ENCODE measurements at regions not wholly inside any gene's neighbourhood (a gene's known extent, or its start where the extent isn't known, plus 50 kb on each side); places are given as distances from the start of the nearest gene placed in this dataset.

DNA sequence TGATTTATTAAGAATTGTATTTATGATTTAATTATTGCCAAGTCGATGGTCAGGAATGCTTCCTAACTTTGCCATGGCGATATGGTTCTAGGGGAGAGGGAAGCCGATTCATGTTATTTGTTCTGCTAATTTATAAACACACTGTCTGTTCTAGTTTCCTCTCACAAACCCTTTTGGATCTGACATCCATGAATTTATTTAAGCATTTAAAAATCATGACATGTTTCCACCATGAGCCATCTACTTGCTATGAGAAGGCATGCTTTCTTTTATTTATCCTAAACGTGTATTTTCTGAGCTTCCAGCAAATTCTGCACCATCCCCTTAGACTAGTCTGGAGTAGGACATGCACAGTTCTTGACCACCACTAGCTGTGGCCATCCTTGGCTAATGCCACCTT, 136.6 kb upstream of the STC2 start:
- DNase-seq (no peak), ATAC-seq (no peak)
- H3K9me3 Mint-ChIP-seq, result no peaks in the 10 kb centered on the region
- TF ChIP-seq, protein P1, sequence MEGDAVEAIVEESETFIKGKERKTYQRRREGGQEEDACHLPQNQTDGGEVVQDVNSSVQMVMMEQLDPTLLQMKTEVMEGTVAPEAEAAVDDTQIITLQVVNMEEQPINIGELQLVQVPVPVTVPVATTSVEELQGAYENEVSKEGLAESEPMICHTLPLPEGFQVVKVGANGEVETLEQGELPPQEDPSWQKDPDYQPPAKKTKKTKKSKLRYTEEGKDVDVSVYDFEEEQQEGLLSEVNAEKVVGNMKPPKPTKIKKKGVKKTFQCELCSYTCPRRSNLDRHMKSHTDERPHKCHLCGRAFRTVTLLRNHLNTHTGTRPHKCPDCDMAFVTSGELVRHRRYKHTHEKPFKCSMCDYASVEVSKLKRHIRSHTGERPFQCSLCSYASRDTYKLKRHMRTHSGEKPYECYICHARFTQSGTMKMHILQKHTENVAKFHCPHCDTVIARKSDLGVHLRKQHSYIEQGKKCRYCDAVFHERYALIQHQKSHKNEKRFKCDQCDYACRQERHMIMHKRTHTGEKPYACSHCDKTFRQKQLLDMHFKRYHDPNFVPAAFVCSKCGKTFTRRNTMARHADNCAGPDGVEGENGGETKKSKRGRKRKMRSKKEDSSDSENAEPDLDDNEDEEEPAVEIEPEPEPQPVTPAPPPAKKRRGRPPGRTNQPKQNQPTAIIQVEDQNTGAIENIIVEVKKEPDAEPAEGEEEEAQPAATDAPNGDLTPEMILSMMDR (IDR thresholded peaks at IDR 0.05), result no peak
- intact Hi-C loops (cut with micrococcal nuclease), result no loop called here
- ChIA-PET POLR2A (no interaction called here), CTCF (interaction anchor here (1.3 kb wide), 1 partner anchor 14 kb away, joined by 4 read pairs; no protein-coding TSS in a partner anchor)
- H3K4me3 Mint-ChIP-seq, result no peak overlapping the region
- peaks cover 3% of the 10 kb centered on the region for H3K27me3 Mint-ChIP-seq
- no peaks in the 10 kb centered on the region for H3K36me3 Mint-ChIP-seq (ENCODE audit: low read depth)
- no peaks in the 10 kb centered on the region for H3K4me1 Mint-ChIP-seq (ENCODE audit: low read depth)
- no peak overlapping the region for H3K27ac Mint-ChIP-seq

DNA sequence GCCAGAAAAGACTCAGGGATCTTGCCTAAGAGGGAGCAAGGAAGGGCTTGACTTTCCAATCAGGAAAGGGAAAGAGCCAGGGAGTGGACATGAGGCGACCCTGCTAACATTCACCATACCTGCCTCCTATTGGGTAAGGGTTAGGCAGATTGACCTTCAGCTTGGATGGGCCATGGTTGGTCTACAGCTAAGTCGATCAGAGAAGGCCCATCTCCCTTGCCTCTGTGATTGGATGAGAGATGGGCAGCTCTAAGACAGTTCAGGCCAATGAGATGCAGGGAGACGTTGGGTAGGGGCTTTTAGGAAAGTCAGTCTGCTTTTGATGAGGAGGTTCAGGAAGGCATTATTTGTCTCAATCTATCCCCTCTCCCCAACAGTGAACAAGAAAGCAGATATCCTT, 135.0 kb upstream of the STC2 start:
- CTCF ChIA-PET, result no interaction called here
- no peak overlapping the region for H3K4me3 Mint-ChIP-seq
- H3K36me3 Mint-ChIP-seq (ENCODE audit: low read depth), result no peaks in the 10 kb centered on the region

DNA sequence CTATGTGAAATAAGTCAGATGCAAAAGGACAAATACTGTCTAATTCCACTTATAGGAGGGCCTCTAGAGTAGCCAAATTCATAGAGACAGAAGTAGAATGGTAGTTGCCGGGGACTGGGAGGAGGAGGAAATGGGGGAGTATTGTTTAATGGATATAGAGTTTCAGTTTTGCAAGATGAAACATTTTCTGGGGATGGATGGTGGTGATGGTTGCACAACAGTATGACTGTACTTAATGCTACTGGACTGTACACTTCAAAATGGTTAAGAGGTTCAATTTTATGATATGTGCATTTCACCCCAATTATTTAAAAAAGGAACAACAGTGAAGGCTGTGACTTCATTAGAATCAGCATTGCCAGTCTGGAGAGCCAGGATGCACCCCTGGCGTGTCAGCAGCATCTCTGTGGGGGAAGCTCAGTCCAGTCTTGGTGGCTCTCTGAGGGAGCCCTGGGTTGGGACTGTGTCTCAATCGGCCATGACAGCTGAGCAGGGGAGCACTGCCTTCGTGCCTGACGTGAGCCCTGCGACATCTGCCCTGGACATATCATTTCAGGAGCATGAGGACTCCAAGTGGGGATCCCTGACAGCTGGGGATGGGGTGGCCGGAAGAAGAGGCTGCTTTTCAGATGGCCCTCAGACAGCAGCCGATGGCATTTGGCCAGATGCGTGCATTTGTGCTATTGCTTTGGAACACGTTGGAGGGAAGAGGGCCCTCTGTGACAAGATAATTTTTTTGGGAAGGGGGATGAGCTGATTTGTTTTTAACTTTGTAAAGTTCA, 130.8 kb upstream of the STC2 start:
- ATAC-seq, result no peak
- no peak overlapping the region for H3K4me3 Mint-ChIP-seq
- TF ChIP-seq, protein P1 (IDR thresholded peaks at IDR 0.05), result no peak
- ChIA-PET POLR2A (no interaction called here), CTCF (no interaction called here)
- no peak for DNase-seq
- peaks cover 3% of the 10 kb centered on the region for H3K27me3 Mint-ChIP-seq
- H3K36me3 Mint-ChIP-seq (ENCODE audit: low read depth), result no peaks in the 10 kb centered on the region
- no peaks in the 10 kb centered on the region for H3K9me3 Mint-ChIP-seq
- no peak overlapping the region for H3K27ac Mint-ChIP-seq
- no peaks in the 10 kb centered on the region for H3K4me1 Mint-ChIP-seq (ENCODE audit: low read depth)
- intact Hi-C loops (cut with micrococcal nuclease), result no loop called here

More for the DNA sequence above, 135.0 kb upstream of the STC2 start:
- DNase-seq, result no peak
- Mint-ChIP-seq H3K9me3 (no peaks in the 10 kb centered on the region), H3K27ac (no peak overlapping the region), H3K27me3 (no peaks in the 10 kb centered on the region), H3K4me1 (ENCODE audit: low read depth) (no peaks in the 10 kb centered on the region)
- POLR2A ChIA-PET, result no interaction called here
- ATAC-seq, result no peak
- TF ChIP-seq, protein P1 (IDR thresholded peaks at IDR 0.05), result no peak
- intact Hi-C loops (cut with micrococcal nuclease), result no loop called here

DNA sequence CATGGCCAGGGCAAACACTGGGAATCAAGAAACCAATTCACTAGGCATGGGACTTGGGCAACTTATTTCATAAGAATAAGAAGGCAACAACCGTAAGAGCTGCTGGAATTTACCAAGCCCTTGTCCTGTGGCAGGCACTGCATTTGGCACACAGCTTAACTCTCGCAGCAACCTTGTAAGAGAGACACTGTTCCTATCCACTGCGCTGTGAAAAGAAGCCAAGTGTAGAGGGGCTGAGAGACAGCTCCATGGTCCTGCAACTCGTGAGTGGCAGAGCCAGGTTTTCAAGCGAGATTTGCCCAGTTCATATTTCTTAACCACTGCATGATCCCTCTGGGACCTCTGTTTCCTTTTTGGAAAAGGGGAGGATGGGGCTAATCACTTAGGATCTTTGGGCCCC, 129.3 kb upstream of the STC2 start:
- DNase-seq (no peak), ATAC-seq (no peak)
- Mint-ChIP-seq H3K27ac (no peak overlapping the region), H3K9me3 (no peaks in the 10 kb centered on the region), H3K27me3 (peaks cover 3% of the 10 kb centered on the region), H3K36me3 (ENCODE audit: low read depth) (no peaks in the 10 kb centered on the region), H3K4me3 (no peak overlapping the region), H3K4me1 (ENCODE audit: low read depth) (no peaks in the 10 kb centered on the region)
- TF ChIP-seq, protein P1 (IDR thresholded peaks at IDR 0.05), result no peak
- intact Hi-C loops (cut with micrococcal nuclease), result no loop called here
- POLR2A ChIA-PET, result no interaction called here
- CTCF ChIA-PET, result no interaction called here

DNA sequence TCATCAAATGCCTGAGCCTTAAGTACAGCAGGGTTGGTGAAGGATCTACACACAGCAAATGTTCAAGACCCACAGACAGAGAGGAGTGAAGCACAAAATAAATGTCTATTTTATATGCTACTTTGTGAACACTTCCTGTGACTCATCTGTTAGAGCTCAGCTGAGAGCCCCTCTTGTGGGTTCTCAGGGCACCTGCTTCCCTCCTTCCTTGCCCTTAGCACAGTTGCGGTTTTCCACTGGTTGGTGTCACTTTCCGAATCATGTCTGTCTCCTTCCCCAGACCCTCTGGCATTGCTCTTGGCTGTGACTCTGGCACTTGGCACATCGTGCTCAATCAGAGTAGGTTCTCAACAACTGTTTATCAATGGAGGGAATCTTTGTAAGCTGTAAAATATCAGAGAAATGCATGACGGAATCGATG, 128.5 kb upstream of the STC2 start:
- Mint-ChIP-seq H3K27ac (no peak overlapping the region), H3K36me3 (ENCODE audit: low read depth) (no peaks in the 10 kb centered on the region), H3K4me3 (no peak overlapping the region), H3K9me3 (no peaks in the 10 kb centered on the region), H3K4me1 (ENCODE audit: low read depth) (no peaks in the 10 kb centered on the region), H3K27me3 (peaks cover 3% of the 10 kb centered on the region)
- ChIA-PET POLR2A (no interaction called here), CTCF (no interaction called here)
- intact Hi-C loops (cut with micrococcal nuclease), result no loop called here
- TF ChIP-seq, protein P1 (IDR thresholded peaks at IDR 0.05), result no peak
- DNase-seq (peak; percentile 7), ATAC-seq (no peak)
